ENCODE measurements at regions not wholly inside any gene's neighbourhood (a gene's known extent, or its start where the extent isn't known, plus 50 kb on each side); places are given as distances from the start of the nearest gene placed in this dataset.

DNA sequence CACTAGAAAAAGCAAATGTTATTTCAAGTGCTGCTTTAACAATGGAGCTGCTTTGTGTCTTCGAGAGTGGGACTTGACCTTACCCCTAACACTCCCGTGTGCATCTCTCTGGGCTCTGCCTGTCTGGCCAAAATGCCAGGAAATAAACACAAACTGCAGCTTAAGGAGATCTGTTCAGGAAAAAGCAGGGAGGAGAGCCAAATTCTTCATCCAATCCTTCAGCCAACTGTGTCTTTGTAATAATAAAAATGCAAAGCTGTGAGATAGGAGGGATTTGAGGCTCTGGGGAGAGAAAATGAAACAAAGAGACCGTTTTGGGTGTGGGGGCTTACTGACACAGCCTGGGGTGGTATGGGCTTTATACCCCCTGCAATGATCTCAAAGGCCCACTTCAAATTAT is 85.8 kb upstream of the WSCD2 start:
- no peak overlapping the region for H3K27ac ChIP-seq (replicated peaks)
- no peak for DNase-seq (ENCODE audit: low read depth in 1 of 2, low spot score in 1 of 2)

DNA sequence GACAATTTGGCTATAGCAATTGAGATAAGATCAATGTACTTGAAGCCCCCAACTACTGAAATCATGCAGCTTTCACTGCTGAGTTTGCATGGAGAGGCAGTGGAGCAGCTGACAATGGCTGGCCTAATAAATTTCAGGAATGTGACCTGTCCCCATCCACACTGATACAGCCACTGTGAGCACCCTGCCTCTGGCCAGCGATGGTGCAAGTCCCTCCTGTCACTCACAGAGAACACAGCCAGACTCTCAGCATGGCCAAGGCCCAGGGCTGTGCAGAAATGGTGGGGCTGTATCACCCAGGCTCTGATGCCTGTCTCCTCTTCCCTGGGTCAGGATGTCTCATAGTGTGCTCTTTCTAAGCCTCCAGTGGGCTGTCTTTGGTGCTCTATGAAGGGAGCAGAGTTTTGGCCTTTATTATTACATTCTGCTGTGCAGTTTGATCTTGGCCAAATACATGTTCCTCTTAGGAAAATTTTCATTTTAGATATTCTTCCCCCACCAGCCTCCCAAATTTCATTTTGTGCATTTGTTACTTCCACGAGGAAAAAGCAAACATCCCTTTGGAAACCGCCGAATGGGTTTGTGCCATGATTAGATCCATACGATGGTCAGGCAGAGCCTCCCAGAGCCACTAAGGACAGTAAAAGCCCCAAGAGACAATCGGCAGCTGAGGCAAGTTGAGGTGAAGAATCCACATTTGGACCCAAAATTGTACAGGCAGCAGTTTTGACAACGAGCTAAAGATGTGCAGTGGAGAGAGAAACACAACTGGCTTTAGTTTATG is 85.1 kb upstream of the WSCD2 start:
- H3K27me3 ChIP-seq (ENCODE audit: insufficient read depth, poor library complexity, severe bottlenecking): peaks cover 5% of the 10 kb centered on the region

More for the DNA sequence above, 85.8 kb upstream of the WSCD2 start:
- Histone ChIP-seq H3K27me3 (ENCODE audit: insufficient read depth, poor library complexity, severe bottlenecking) (peaks cover 5% of the 10 kb centered on the region), H3K4me3 (replicated peaks; ENCODE audit: insufficient read depth, low read length) (no peak overlapping the region)
- TF ChIP-seq, protein P1, sequence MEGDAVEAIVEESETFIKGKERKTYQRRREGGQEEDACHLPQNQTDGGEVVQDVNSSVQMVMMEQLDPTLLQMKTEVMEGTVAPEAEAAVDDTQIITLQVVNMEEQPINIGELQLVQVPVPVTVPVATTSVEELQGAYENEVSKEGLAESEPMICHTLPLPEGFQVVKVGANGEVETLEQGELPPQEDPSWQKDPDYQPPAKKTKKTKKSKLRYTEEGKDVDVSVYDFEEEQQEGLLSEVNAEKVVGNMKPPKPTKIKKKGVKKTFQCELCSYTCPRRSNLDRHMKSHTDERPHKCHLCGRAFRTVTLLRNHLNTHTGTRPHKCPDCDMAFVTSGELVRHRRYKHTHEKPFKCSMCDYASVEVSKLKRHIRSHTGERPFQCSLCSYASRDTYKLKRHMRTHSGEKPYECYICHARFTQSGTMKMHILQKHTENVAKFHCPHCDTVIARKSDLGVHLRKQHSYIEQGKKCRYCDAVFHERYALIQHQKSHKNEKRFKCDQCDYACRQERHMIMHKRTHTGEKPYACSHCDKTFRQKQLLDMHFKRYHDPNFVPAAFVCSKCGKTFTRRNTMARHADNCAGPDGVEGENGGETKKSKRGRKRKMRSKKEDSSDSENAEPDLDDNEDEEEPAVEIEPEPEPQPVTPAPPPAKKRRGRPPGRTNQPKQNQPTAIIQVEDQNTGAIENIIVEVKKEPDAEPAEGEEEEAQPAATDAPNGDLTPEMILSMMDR (IDR thresholded peaks at IDR 0.05; ENCODE audit: insufficient read depth, low read length): no peak
- TF ChIP-seq POLR2AphosphoS5 (IDR thresholded peaks at IDR 0.05; ENCODE audit: low read depth) (no peak), GABPA (IDR thresholded peaks at IDR 0.05; ENCODE audit: low read depth) (no peak), SPI1 (IDR thresholded peaks at IDR 0.05; ENCODE audit: borderline replicate concordance, low read depth) (no peak)
- TF ChIP-seq, protein P2, sequence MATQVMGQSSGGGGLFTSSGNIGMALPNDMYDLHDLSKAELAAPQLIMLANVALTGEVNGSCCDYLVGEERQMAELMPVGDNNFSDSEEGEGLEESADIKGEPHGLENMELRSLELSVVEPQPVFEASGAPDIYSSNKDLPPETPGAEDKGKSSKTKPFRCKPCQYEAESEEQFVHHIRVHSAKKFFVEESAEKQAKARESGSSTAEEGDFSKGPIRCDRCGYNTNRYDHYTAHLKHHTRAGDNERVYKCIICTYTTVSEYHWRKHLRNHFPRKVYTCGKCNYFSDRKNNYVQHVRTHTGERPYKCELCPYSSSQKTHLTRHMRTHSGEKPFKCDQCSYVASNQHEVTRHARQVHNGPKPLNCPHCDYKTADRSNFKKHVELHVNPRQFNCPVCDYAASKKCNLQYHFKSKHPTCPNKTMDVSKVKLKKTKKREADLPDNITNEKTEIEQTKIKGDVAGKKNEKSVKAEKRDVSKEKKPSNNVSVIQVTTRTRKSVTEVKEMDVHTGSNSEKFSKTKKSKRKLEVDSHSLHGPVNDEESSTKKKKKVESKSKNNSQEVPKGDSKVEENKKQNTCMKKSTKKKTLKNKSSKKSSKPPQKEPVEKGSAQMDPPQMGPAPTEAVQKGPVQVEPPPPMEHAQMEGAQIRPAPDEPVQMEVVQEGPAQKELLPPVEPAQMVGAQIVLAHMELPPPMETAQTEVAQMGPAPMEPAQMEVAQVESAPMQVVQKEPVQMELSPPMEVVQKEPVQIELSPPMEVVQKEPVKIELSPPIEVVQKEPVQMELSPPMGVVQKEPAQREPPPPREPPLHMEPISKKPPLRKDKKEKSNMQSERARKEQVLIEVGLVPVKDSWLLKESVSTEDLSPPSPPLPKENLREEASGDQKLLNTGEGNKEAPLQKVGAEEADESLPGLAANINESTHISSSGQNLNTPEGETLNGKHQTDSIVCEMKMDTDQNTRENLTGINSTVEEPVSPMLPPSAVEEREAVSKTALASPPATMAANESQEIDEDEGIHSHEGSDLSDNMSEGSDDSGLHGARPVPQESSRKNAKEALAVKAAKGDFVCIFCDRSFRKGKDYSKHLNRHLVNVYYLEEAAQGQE (IDR thresholded peaks at IDR 0.05; ENCODE audit: insufficient replicate concordance, low read depth): no peak

DNA sequence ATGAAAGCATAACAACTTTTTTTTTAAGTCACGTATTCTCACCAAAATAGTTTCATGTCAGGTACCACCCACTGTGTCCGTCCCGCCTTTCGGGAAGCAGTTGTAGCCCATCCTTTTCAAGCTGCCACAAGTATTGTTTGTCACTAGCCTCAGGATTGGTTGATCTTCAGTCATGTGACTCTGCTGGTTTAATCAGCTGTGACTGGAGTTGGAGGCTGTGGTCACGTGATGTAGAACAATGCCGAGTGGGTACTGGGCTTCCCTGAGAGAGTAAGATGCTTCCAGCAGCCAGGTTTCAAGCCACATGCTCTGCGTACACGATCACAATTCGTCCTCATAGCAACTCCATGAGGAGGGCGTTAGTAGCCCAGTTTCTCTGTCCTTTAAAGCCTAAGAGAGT is 83.0 kb upstream of the WSCD2 start:
- no peak for DNase-seq (ENCODE audit: low read depth in 1 of 2, low spot score in 1 of 2)
- TF ChIP-seq, protein P1 (IDR thresholded peaks at IDR 0.05; ENCODE audit: insufficient read depth, low read length): no peak
- TF ChIP-seq, protein P2 (IDR thresholded peaks at IDR 0.05; ENCODE audit: insufficient replicate concordance, low read depth): no peak
- TF ChIP-seq POLR2AphosphoS5 (IDR thresholded peaks at IDR 0.05; ENCODE audit: low read depth) (no peak), SPI1 (IDR thresholded peaks at IDR 0.05; ENCODE audit: borderline replicate concordance, low read depth) (no peak), GABPA (IDR thresholded peaks at IDR 0.05; ENCODE audit: low read depth) (no peak)
- no peak overlapping the region for H3K27ac ChIP-seq (replicated peaks)
- H3K4me3 ChIP-seq (replicated peaks; ENCODE audit: insufficient read depth, low read length): no peak overlapping the region
- peaks cover 5% of the 10 kb centered on the region for H3K27me3 ChIP-seq (ENCODE audit: insufficient read depth, poor library complexity, severe bottlenecking)

More for the DNA sequence above, 85.1 kb upstream of the WSCD2 start:
- DNase-seq (ENCODE audit: low read depth in 1 of 2, low spot score in 1 of 2): no peak
- no peak for TF ChIP-seq SPI1 (IDR thresholded peaks at IDR 0.05; ENCODE audit: borderline replicate concordance, low read depth)
- TF ChIP-seq, protein P2 (IDR thresholded peaks at IDR 0.05; ENCODE audit: insufficient replicate concordance, low read depth): no peak
- no peak for TF ChIP-seq POLR2AphosphoS5 (IDR thresholded peaks at IDR 0.05; ENCODE audit: low read depth)
- no peak for TF ChIP-seq GABPA (IDR thresholded peaks at IDR 0.05; ENCODE audit: low read depth)
- TF ChIP-seq, protein P1 (IDR thresholded peaks at IDR 0.05; ENCODE audit: insufficient read depth, low read length): no peak
- no peak overlapping the region for H3K4me3 ChIP-seq (replicated peaks; ENCODE audit: insufficient read depth, low read length)
- no peak overlapping the region for H3K27ac ChIP-seq (replicated peaks)
